AG10803 (cell line): ENCODE measurements at regions not wholly inside any gene's neighbourhood (a gene's known extent, or its start where the extent isn't known, plus 50 kb on each side); places are given as distances from the start of the nearest gene placed in this dataset.
A peak's percentile ranks its signal among the peaks of the same experiment; 100 is the strongest.

ENCODE experiments used
- DNase-seq: peaks from one replicate; pipeline ENCODE4 v3.0.0; 2010; ENCODE audit warnings: low read depth
- H3K4me3 ChIP-seq: 2 replicates; pipeline ENCODE4 v1.5.1; 2011; ENCODE audit warnings: mild to moderate bottlenecking, low read length, control low read depth
- TF ChIP-seq, protein P1 (sequence below): conservative IDR thresholded peaks from 2 replicates; pipeline ENCODE4 v1.5.1; 2011; ENCODE audit warnings: mild to moderate bottlenecking, low read length, control low read depth, inconsistent platforms

GRCh38 chr6:66357781-66358180, 650.8 kb upstream of the EYS start:
- no peak for DNase-seq
- TF ChIP-seq, protein P1, sequence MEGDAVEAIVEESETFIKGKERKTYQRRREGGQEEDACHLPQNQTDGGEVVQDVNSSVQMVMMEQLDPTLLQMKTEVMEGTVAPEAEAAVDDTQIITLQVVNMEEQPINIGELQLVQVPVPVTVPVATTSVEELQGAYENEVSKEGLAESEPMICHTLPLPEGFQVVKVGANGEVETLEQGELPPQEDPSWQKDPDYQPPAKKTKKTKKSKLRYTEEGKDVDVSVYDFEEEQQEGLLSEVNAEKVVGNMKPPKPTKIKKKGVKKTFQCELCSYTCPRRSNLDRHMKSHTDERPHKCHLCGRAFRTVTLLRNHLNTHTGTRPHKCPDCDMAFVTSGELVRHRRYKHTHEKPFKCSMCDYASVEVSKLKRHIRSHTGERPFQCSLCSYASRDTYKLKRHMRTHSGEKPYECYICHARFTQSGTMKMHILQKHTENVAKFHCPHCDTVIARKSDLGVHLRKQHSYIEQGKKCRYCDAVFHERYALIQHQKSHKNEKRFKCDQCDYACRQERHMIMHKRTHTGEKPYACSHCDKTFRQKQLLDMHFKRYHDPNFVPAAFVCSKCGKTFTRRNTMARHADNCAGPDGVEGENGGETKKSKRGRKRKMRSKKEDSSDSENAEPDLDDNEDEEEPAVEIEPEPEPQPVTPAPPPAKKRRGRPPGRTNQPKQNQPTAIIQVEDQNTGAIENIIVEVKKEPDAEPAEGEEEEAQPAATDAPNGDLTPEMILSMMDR = no peak
- no peak overlapping the region for H3K4me3 ChIP-seq

DNA sequence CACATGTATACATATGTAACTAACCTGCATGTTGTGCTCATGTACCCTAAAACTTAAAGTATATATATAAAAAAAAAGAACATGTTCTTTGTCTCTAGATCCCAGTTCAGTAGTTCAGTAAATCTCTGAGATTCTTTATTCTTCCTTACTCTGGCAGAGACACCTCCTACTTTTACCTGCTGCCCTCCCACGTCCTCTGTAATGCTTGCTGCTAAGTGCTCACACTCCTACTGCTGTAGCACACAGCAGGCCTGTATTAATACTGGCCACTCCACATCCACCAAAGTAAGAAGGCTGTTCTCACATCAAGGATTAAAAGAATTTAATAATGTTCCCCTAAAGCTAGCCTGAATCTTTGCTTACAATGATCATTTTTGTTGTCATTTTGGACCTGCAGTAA, 648.4 kb upstream of the EYS start:
- TF ChIP-seq, protein P1 = no peak
- H3K4me3 ChIP-seq = no peak overlapping the region
- no peak for DNase-seq

DNA sequence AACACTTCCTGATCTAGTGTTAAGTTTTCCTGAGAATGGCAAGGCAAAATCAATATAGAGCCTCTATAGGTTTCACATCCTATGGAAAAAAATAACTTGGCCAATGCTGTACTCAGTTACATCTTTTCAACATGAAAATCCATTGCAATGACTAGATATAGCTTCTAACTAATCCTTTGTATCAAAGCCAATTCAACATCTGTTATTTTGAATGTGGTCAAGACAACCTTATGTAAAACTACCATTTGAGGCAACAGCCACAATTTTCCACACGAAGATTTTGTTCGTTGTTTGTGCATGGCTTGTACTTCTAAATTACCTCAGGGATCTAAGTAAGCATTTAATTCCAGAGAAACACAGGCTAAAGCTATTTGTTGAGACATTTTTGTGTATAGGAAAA, 637.8 kb upstream of the EYS start:
- DNase-seq = peak; percentile 26
- TF ChIP-seq, protein P1 = no peak
- no peak overlapping the region for H3K4me3 ChIP-seq

DNA sequence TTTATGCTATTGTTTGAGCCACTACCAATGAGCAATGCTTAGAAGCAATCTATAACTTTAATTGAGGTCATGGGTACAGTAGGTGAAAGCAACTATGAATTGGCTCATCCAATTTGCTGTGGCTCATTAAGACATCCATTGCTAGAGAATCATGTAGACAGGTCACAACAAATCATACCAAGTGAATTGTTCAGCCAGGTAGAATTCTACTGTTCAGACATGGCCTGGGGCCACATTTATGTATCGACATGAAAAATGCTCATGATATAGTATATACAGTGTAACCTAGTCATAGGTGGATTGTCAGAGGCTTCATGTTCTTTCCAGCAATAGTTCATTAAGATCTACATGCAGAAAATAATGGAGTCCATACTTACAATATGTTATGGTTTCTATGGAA, 633.7 kb upstream of the EYS start:
- H3K4me3 ChIP-seq = no peak overlapping the region
- TF ChIP-seq, protein P1 = no peak
- DNase-seq = no peak

DNA sequence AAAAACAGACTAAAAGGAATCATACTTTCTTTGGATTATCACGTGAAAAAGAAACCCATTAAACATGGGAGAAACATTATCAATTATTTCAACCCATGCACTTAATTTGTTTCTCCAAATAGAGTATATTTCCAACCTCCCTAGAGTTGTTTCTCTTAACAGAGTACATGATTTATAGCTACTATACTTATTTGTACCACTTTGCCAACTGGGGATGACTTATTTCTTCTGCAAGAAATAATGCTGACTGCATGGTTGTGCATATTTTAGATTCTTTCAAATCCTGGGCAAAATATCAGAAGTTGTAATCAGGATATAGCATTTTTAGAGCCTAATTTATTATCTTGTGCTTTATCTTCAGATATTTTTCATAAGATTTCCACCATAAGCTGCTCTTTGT, 629.1 kb upstream of the EYS start:
- TF ChIP-seq, protein P1 = no peak
- DNase-seq = peak; percentile 13
- no peak overlapping the region for H3K4me3 ChIP-seq

DNA sequence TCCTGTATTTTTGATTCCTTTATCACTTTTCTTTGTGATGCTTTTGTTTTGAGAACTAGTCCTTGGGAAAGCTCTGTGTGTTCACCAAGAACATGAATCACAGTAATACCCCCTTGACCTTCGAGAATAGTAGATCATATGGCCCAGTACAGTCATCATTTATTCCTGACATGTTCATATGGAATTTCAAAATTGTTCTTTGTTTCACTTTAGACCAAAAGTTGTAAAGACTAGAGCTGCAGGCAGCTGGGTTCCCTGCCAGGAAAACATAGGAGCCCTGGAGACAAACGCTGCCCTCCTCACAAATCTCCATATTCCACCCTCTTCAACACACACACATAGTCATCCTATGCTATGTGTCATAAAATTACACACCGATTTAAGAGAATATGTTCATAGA, 621.2 kb upstream of the EYS start:
- TF ChIP-seq, protein P1 = no peak
- DNase-seq = no peak
- H3K4me3 ChIP-seq = no peak overlapping the region

DNA sequence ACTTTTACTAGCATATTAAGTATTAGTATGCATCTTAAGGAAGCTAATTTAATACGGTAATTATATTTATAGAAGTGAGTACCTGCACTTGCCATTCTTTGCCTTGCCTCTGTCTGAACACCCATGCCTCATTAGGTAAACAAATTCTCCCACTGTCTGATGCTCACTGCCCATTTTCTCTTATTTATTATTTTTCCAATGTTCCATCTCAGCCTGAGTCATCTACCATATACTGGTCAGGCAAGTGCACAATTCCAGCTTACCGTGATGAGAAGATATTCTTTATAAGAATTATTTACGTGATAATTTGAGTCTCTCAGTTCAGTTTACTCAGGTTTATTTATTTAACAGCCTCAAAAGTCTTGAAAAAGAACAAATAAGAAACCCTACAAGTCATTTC, 619.2 kb upstream of the EYS start:
- TF ChIP-seq, protein P1 = no peak
- no peak overlapping the region for H3K4me3 ChIP-seq
- no peak for DNase-seq
